Peyer's patch (tissue), 4 donors: ENCODE measurements at regions not wholly inside any gene's neighbourhood (a gene's known extent, or its start where the extent isn't known, plus 50 kb on each side); places are given as distances from the start of the nearest gene placed in this dataset.

ENCODE experiments used
- CTCF ChIP-seq, 6 experiments: fragments of 450-650 bp in 4 of 6; fragments of 200-600 bp in 2 of 6; sonication (generic) in 1 of 6; IDR thresholded peaks; one replicate each; pipeline ENCODE4 v1.5.1; 2017 to 2019; ENCODE audit warnings: antibody characterized with exemption in 6 of 6, mild to moderate bottlenecking in 3 of 6, moderate library complexity in 1 of 6
- POLR2A ChIP-seq, 2 donors: fragments of 450-650 bp; IDR thresholded peaks; one replicate each; pipeline ENCODE4 v1.5.1; 2017; ENCODE audit warnings: antibody characterized with exemption in 2 of 2, mild to moderate bottlenecking in 2 of 2, moderate library complexity in 2 of 2

GRCh38 chr1:87905651-87906050 lies 577.0 kb downstream of the LMO4 start:
- no peak for TF ChIP-seq CTCF (IDR thresholded peaks at IDR 0.05)
- no peak for TF ChIP-seq POLR2A (IDR thresholded peaks at IDR 0.05)
